ENCODE measurements at regions not wholly inside any gene's neighbourhood (a gene's known extent, or its start where the extent isn't known, plus 50 kb on each side); places are given as distances from the start of the nearest gene placed in this dataset.

DNA sequence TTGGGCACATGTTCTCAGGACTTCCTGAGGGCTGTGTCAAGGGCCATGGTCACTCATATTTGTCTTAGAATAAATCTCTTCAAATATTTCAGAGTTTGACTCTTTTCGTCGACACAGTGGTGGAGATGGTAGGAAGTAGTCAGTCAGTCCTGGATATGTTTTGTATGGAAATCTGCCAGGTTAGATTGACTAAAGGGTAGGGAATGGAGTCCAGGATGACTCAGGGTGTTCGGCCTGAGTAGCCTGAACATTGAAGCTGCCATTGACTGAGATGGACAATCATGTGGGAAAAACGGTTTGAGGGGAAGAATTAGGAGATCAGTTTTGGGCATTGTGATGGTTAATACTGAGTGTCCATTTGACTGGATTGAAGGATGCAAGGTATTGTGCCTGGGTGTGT, 177.1 kb upstream of the CENPE start:
- TF ChIP-seq POLR2A (IDR thresholded peaks at IDR 0.05) (no peak), POLR2AphosphoS5 (IDR thresholded peaks at IDR 0.05) (no peak)
- TF ChIP-seq, protein P1, sequence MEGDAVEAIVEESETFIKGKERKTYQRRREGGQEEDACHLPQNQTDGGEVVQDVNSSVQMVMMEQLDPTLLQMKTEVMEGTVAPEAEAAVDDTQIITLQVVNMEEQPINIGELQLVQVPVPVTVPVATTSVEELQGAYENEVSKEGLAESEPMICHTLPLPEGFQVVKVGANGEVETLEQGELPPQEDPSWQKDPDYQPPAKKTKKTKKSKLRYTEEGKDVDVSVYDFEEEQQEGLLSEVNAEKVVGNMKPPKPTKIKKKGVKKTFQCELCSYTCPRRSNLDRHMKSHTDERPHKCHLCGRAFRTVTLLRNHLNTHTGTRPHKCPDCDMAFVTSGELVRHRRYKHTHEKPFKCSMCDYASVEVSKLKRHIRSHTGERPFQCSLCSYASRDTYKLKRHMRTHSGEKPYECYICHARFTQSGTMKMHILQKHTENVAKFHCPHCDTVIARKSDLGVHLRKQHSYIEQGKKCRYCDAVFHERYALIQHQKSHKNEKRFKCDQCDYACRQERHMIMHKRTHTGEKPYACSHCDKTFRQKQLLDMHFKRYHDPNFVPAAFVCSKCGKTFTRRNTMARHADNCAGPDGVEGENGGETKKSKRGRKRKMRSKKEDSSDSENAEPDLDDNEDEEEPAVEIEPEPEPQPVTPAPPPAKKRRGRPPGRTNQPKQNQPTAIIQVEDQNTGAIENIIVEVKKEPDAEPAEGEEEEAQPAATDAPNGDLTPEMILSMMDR (IDR thresholded peaks at IDR 0.05), result no peak

Measured in sigmoid colon (tissue), 4 donors.